HCT116 (cell line): ENCODE measurements at regions not wholly inside any gene's neighbourhood (a gene's known extent, or its start where the extent isn't known, plus 50 kb on each side); places are given as distances from the start of the nearest gene placed in this dataset.

Experiments
- ATAC-seq: fragments of 200-7000 bp; cut with Tn5 transposase; 2 replicates; pipeline ENCODE4 v1.9.1; 2020; ENCODE audit warnings: mild to moderate bottlenecking, moderate library complexity
- BruUV-seq: library from RNA; stranded (reverse); fragments of 400-500 nt; replicated peaks from 2 replicates; lab custom pipeline; 2021; lab: Mats Ljungman, UMichigan
- CTCF ChIA-PET: fragments of 300-600 bp; sonication (Branson Sonifier 250); formaldehyde crosslinking; loops from one replicate; lab custom pipeline; 2021; ENCODE audit warnings: antibody characterized with exemption; lab: Charles Lee
- POLR2A ChIA-PET: fragments of 300-600, 350-600 bp; sonication (Branson Sonifier 250); formaldehyde crosslinking; loops from one replicate; lab custom pipeline; 2021; ENCODE audit warnings: antibody characterized with exemption; lab: Charles Lee
- RAD21 ChIA-PET, 2 experiments: fragments of 300-600 bp; sonication (Branson Sonifier 250); formaldehyde crosslinking; loops; one replicate each; lab custom pipeline; 2023; ENCODE audit warnings: low total read pairs in 2 of 2; ENCODE audit not compliant: uncharacterized antibody in 2 of 2, unreplicated experiment in 2 of 2, low non-redundant PET in 1 of 2; lab: Charles Lee
- DNase-seq: peaks from one replicate; pipeline ENCODE4 v3.0.0-alpha.2; 2010; ENCODE audit warnings: low read depth, low spot score
- H2AFZ ChIP-seq: fragments of 200-600 bp; shearing (Covaris generic), sonication (generic); 2 replicates; pipeline ENCODE4 v1.6.1; 2017; ENCODE audit warnings: low read depth, mixed run types, mixed read lengths, antibody characterized with exemption, low read length; ENCODE audit not compliant: poor library complexity, severe bottlenecking
- H3K27ac ChIP-seq: 2 replicates; pipeline ENCODE4 v1.5.1; 2012; ENCODE audit warnings: low read depth, low read length
- H3K27me3 ChIP-seq: fragments of 200-600 bp; sonication (generic); 2 replicates; pipeline ENCODE4 v1.6.1; 2016; ENCODE audit warnings: mixed run types, low read length, mixed read lengths; ENCODE audit not compliant: insufficient read depth
- H3K36me3 ChIP-seq, 2 experiments: fragments of 200-500 bp in 1 of 2; fragments of 200-600 bp in 1 of 2; sonication (Bioruptor generic) in 1 of 2; sonication (generic) in 1 of 2; 2 replicates each; pipeline versions ENCODE4 v1.5.1 to v1.6.1; 2014 to 2016; ENCODE audit warnings: low read length in 2 of 2, inconsistent platforms in 1 of 2, mixed read lengths in 1 of 2, mixed run types in 1 of 2; ENCODE audit not compliant: insufficient read depth in 2 of 2, control insufficient read depth in 1 of 2
- H3K4me1 ChIP-seq, 2 experiments: fragments of 200-600 bp in 1 of 2; sonication (generic) in 1 of 2; 2 replicates each; pipeline versions ENCODE4 v1.5.1 to v1.6.1; 2012 to 2017; ENCODE audit warnings: low read length in 2 of 2, inconsistent platforms in 1 of 2, mild to moderate bottlenecking in 1 of 2, mixed read lengths in 1 of 2, mixed run types in 1 of 2, moderate library complexity in 1 of 2; ENCODE audit not compliant: insufficient read depth in 2 of 2, control insufficient read depth in 1 of 2
- H3K4me2 ChIP-seq: fragments of 200-600 bp; sonication (generic); 2 replicates; pipeline ENCODE4 v1.6.1; 2017; ENCODE audit warnings: mixed run types, low read length, mixed read lengths
- H3K4me3 ChIP-seq, 2 experiments: fragments of 200-600 bp in 1 of 2; sonication (generic) in 1 of 2; replicated peaks in 1 of 2; 2 replicates each; pipeline ENCODE4 v1.5.1; 2011 to 2016; ENCODE audit warnings: low read length in 2 of 2, control low read depth in 1 of 2, low read depth in 1 of 2, mild to moderate bottlenecking in 1 of 2, mixed read lengths in 1 of 2, mixed run types in 1 of 2
- H3K79me2 ChIP-seq: fragments of 200-600 bp; sonication (generic); 2 replicates; pipeline ENCODE4 v1.6.1; 2017; ENCODE audit warnings: mild to moderate bottlenecking, mixed run types, low read length, moderate library complexity, mixed read lengths; ENCODE audit not compliant: insufficient read depth
- H3K9ac ChIP-seq: fragments of 200-600 bp; sonication (generic); 2 replicates; pipeline ENCODE4 v1.6.1; 2016; ENCODE audit warnings: low read length, mixed read lengths
- H3K9me2 ChIP-seq: fragments of 200-600 bp; sonication (generic), shearing (Covaris generic); 2 replicates; pipeline ENCODE4 v1.6.1; 2017; ENCODE audit warnings: mixed run types, mild to moderate bottlenecking, moderate library complexity; ENCODE audit not compliant: insufficient read depth
- H3K9me3 ChIP-seq, 2 experiments: fragments of 200-500 bp in 1 of 2; fragments of 200-600 bp in 1 of 2; sonication (Bioruptor generic) in 1 of 2; sonication (generic) in 1 of 2; 2 replicates each; pipeline ENCODE4 v1.6.1; 2014 to 2017; ENCODE audit warnings: low read length in 2 of 2, mixed read lengths in 2 of 2, inconsistent platforms in 1 of 2, low read depth in 1 of 2, mild to moderate bottlenecking in 1 of 2, mixed run types in 1 of 2, moderate library complexity in 1 of 2; ENCODE audit not compliant: control insufficient read depth in 1 of 2, insufficient read depth in 1 of 2
- H4K20me1 ChIP-seq: fragments of 200-600 bp; sonication (generic), shearing (Covaris generic); 2 replicates; pipeline ENCODE4 v1.6.1; 2017; ENCODE audit warnings: mixed run types, mild to moderate bottlenecking, moderate library complexity; ENCODE audit not compliant: insufficient read depth
- CBX3 ChIP-seq: IDR thresholded peaks from 2 replicates; pipeline ENCODE4 v1.6.1; 2012; ENCODE audit warnings: low read depth
- CEBPB ChIP-seq: IDR thresholded peaks from 2 replicates; pipeline ENCODE4 v1.6.1; 2012; ENCODE audit warnings: low read depth
- EGR1 ChIP-seq: IDR thresholded peaks from 2 replicates; pipeline ENCODE4 v1.6.1; 2012; ENCODE audit warnings: low read depth
- ELF1 ChIP-seq: IDR thresholded peaks from 2 replicates; pipeline ENCODE4 v1.6.1; 2012; ENCODE audit warnings: low read depth, borderline replicate concordance
- FOSL1 ChIP-seq: IDR thresholded peaks from 2 replicates; pipeline ENCODE4 v1.6.1; 2012; ENCODE audit warnings: low read depth
- POLR2A ChIP-seq: IDR thresholded peaks from 2 replicates; pipeline ENCODE4 v1.7.0; 2011; ENCODE audit warnings: borderline replicate concordance; ENCODE audit not compliant: insufficient read depth, insufficient read length; ENCODE audit errors: extremely low read depth
- POLR2AphosphoS5 ChIP-seq: IDR thresholded peaks from 2 replicates; pipeline ENCODE4 v1.6.1; 2011; ENCODE audit warnings: mild to moderate bottlenecking, low read depth, low read length, moderate library complexity
- SIN3A ChIP-seq: IDR thresholded peaks from 2 replicates; pipeline ENCODE4 v1.6.1; 2012; ENCODE audit warnings: low read depth
- SP1 ChIP-seq: IDR thresholded peaks from 2 replicates; pipeline ENCODE4 v1.6.1; 2012; ENCODE audit warnings: low read depth
- YY1 ChIP-seq: IDR thresholded peaks from 2 replicates; pipeline ENCODE4 v1.6.1; 2011; ENCODE audit warnings: low read length, low read depth, moderate library complexity, mild to moderate bottlenecking; ENCODE audit not compliant: insufficient replicate concordance; ENCODE audit errors: extremely low read depth
- intact Hi-C: fragments of 100-400 bp; cut with micrococcal nuclease; formaldehyde crosslinking; loops from 2 replicates; pipeline ENCODE4 v1.10.0; 2022
- TF ChIP-seq, protein P1 (sequence below): IDR thresholded peaks from 2 replicates; pipeline ENCODE4 v1.6.1; 2012; ENCODE audit warnings: low read depth
- TF ChIP-seq, protein P2 (sequence below), 3 experiments: fragments of 200-600 bp in 1 of 3; sonication (generic) in 1 of 3; IDR thresholded peaks in 2 of 3; conservative IDR thresholded peaks in 1 of 3; 2 replicates each; pipeline ENCODE4 v1.5.1; 2012 to 2017; ENCODE audit warnings: low read depth in 2 of 3, low read length in 2 of 3, antibody characterized with exemption in 1 of 3, borderline replicate concordance in 1 of 3, control low read depth in 1 of 3, mild to moderate bottlenecking in 1 of 3, mixed read lengths in 1 of 3, mixed run types in 1 of 3, moderate library complexity in 1 of 3; ENCODE audit not compliant: insufficient read depth in 1 of 3

DNA sequence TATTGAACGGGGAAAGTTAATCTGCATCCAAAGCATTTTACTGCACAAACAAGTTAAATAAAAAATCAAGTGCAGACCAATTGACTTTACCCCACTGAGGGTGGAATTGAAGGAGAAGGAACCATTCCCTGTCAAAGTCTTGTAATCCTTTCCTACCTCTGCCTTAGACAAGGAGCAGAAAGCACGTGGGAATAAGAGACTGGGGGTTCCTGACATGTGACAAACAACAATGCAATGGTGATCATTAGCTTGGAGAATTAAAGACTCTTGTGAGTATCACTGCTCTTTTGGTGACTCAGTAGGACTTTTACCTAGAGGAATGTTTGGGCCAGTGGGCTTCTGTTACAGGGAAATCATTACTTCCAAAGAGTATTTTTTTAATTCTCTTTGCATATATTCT is 779.5 kb downstream of the TLR4 start:
- peaks cover 0 to 11% of the 10 kb centered on the region in 2 experiments; a peak in 2 of 4 replicates for H3K9me3 ChIP-seq
- H3K4me2 ChIP-seq: no peak overlapping the region
- POLR2A ChIA-PET: no interaction called here
- H3K4me3 ChIP-seq: no peak overlapping the region
- no peaks in the 10 kb centered on the region for H4K20me1 ChIP-seq
- no peak for TF ChIP-seq ELF1
- no peak for TF ChIP-seq FOSL1
- no peak for TF ChIP-seq CEBPB
- no peak for TF ChIP-seq CBX3
- no peak for TF ChIP-seq POLR2AphosphoS5
- TF ChIP-seq, protein P1, sequence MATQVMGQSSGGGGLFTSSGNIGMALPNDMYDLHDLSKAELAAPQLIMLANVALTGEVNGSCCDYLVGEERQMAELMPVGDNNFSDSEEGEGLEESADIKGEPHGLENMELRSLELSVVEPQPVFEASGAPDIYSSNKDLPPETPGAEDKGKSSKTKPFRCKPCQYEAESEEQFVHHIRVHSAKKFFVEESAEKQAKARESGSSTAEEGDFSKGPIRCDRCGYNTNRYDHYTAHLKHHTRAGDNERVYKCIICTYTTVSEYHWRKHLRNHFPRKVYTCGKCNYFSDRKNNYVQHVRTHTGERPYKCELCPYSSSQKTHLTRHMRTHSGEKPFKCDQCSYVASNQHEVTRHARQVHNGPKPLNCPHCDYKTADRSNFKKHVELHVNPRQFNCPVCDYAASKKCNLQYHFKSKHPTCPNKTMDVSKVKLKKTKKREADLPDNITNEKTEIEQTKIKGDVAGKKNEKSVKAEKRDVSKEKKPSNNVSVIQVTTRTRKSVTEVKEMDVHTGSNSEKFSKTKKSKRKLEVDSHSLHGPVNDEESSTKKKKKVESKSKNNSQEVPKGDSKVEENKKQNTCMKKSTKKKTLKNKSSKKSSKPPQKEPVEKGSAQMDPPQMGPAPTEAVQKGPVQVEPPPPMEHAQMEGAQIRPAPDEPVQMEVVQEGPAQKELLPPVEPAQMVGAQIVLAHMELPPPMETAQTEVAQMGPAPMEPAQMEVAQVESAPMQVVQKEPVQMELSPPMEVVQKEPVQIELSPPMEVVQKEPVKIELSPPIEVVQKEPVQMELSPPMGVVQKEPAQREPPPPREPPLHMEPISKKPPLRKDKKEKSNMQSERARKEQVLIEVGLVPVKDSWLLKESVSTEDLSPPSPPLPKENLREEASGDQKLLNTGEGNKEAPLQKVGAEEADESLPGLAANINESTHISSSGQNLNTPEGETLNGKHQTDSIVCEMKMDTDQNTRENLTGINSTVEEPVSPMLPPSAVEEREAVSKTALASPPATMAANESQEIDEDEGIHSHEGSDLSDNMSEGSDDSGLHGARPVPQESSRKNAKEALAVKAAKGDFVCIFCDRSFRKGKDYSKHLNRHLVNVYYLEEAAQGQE: no peak
- TF ChIP-seq SIN3A: no peak
- TF ChIP-seq EGR1: no peak
- no peak for TF ChIP-seq YY1
- no peak for TF ChIP-seq POLR2A
- TF ChIP-seq SP1: no peak
- TF ChIP-seq, protein P2, sequence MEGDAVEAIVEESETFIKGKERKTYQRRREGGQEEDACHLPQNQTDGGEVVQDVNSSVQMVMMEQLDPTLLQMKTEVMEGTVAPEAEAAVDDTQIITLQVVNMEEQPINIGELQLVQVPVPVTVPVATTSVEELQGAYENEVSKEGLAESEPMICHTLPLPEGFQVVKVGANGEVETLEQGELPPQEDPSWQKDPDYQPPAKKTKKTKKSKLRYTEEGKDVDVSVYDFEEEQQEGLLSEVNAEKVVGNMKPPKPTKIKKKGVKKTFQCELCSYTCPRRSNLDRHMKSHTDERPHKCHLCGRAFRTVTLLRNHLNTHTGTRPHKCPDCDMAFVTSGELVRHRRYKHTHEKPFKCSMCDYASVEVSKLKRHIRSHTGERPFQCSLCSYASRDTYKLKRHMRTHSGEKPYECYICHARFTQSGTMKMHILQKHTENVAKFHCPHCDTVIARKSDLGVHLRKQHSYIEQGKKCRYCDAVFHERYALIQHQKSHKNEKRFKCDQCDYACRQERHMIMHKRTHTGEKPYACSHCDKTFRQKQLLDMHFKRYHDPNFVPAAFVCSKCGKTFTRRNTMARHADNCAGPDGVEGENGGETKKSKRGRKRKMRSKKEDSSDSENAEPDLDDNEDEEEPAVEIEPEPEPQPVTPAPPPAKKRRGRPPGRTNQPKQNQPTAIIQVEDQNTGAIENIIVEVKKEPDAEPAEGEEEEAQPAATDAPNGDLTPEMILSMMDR (IDR thresholded peaks at IDR 0.05 in 2 of 3, conservative IDR thresholded peaks at IDR 0.05 in 1 of 3; ENCODE audit: borderline replicate concordance in 1 of 3, insufficient read depth in 1 of 3, low read depth in 2 of 3, low read length in 2 of 3): no peak
- no peaks in the 10 kb centered on the region for H3K9me2 ChIP-seq
- BruUV-seq: no TSS peak
- no peak overlapping the region for H3K27ac ChIP-seq
- no peak overlapping the region for H3K9ac ChIP-seq
- intact Hi-C loops: no loop called here
- H3K79me2 ChIP-seq: no peaks in the 10 kb centered on the region
- DNase-seq (no peak), ATAC-seq (no peak)
- CTCF ChIA-PET: no interaction called here
- RAD21 ChIA-PET: no interaction called here
- H2AFZ ChIP-seq: no peak overlapping the region
- H3K36me3 ChIP-seq: no peaks in the 10 kb centered on the region
- no peaks in the 10 kb centered on the region for H3K27me3 ChIP-seq
- no peaks in the 10 kb centered on the region for H3K4me1 ChIP-seq
